Nephron progenitor cell (in vitro differentiated cells): ENCODE measurements at regions not wholly inside any gene's neighbourhood (a gene's known extent, or its start where the extent isn't known, plus 50 kb on each side); places are given as distances from the start of the nearest gene placed in this dataset.

Source experiments
- DNase-seq: peaks from one replicate; pipeline ENCODE4 v3.0.0; 2021
- H3K27ac Mint-ChIP-seq: 2 replicates; pipeline ENCODE4 v1.8.0; 2021; ENCODE audit warnings: mild to moderate bottlenecking, moderate library complexity, mixed read lengths
- H3K27me3 Mint-ChIP-seq: 2 replicates; pipeline ENCODE4 v1.8.0; 2021; ENCODE audit warnings: mild to moderate bottlenecking, low read depth, mixed read lengths; ENCODE audit not compliant: poor library complexity
- H3K36me3 Mint-ChIP-seq: 2 replicates; pipeline ENCODE4 v1.8.0; 2021; ENCODE audit warnings: low read depth, mixed read lengths
- H3K4me1 Mint-ChIP-seq: 2 replicates; pipeline ENCODE4 v1.8.0; 2021; ENCODE audit warnings: mixed read lengths
- H3K4me3 Mint-ChIP-seq: 2 replicates; pipeline ENCODE4 v1.8.0; 2021; ENCODE audit warnings: mild to moderate bottlenecking, moderate library complexity, mixed read lengths
- H3K9me3 Mint-ChIP-seq: 2 replicates; pipeline ENCODE4 v1.8.0; 2021; ENCODE audit warnings: mild to moderate bottlenecking, moderate library complexity, mixed read lengths
- TF ChIP-seq, protein P1 (sequence below): fragments of 200-600 bp; sonication (generic); IDR thresholded peaks from 2 replicates; pipeline ENCODE4 v1.5.0; 2021; ENCODE audit warnings: antibody characterized with exemption

DNA sequence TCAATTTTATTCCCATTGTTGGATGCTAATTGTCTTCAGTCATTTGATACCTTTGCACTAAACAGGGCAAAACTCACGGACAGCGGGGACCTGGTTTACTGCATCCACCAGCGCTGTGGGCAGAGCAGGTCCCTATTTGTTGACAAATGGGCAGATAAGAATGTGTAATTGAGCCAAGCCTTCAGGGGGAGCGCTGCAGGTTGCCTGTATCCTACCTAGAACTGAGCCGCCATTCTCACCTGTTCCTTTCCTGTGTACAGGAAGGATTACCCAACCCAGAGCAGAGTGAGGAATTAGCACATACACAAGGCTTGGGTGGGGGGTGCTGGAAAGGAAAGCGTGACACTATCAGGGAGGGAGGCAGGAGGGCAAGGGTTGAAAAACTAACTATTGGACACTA is 89.1 kb upstream of the FOXA2 start:
- H3K27me3 Mint-ChIP-seq, result peaks cover 28% of the 10 kb centered on the region
- no peak overlapping the region for H3K27ac Mint-ChIP-seq
- no peak overlapping the region for H3K4me3 Mint-ChIP-seq

DNA sequence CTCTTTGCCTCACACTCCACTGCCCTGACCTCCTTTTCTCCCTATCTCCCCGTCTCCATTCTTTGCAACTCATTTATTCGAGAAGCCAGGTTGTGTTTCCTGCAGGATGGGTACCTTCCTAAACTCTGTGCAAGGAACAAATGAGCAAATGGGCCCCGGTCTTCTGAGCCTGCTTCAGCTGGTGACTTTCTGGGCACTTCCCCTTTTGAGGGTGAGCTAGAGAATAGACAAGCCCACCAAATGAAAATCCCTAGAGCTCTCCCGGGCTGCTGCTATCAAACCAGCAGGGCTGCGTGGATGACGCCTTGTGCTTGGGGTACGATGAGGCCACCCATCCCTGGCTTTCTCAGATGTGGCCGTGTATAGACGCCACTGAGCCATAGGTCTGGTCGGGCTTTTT is 91.0 kb upstream of the FOXA2 start:
- no peak overlapping the region for H3K27ac Mint-ChIP-seq
- no peaks in the 10 kb centered on the region for H3K36me3 Mint-ChIP-seq
- H3K27me3 Mint-ChIP-seq, result peaks cover 36% of the 10 kb centered on the region
- TF ChIP-seq, protein P1, sequence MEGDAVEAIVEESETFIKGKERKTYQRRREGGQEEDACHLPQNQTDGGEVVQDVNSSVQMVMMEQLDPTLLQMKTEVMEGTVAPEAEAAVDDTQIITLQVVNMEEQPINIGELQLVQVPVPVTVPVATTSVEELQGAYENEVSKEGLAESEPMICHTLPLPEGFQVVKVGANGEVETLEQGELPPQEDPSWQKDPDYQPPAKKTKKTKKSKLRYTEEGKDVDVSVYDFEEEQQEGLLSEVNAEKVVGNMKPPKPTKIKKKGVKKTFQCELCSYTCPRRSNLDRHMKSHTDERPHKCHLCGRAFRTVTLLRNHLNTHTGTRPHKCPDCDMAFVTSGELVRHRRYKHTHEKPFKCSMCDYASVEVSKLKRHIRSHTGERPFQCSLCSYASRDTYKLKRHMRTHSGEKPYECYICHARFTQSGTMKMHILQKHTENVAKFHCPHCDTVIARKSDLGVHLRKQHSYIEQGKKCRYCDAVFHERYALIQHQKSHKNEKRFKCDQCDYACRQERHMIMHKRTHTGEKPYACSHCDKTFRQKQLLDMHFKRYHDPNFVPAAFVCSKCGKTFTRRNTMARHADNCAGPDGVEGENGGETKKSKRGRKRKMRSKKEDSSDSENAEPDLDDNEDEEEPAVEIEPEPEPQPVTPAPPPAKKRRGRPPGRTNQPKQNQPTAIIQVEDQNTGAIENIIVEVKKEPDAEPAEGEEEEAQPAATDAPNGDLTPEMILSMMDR, result no peak
- H3K4me3 Mint-ChIP-seq, result no peak overlapping the region
- peaks cover 9% of the 10 kb centered on the region for H3K9me3 Mint-ChIP-seq
- DNase-seq, result no peak
- H3K4me1 Mint-ChIP-seq, result no peaks in the 10 kb centered on the region

More for the DNA sequence above, 89.1 kb upstream of the FOXA2 start:
- no peaks in the 10 kb centered on the region for H3K36me3 Mint-ChIP-seq
- peaks cover 19% of the 10 kb centered on the region for H3K9me3 Mint-ChIP-seq
- no peak for DNase-seq
- TF ChIP-seq, protein P1, result no peak
- no peaks in the 10 kb centered on the region for H3K4me1 Mint-ChIP-seq

DNA sequence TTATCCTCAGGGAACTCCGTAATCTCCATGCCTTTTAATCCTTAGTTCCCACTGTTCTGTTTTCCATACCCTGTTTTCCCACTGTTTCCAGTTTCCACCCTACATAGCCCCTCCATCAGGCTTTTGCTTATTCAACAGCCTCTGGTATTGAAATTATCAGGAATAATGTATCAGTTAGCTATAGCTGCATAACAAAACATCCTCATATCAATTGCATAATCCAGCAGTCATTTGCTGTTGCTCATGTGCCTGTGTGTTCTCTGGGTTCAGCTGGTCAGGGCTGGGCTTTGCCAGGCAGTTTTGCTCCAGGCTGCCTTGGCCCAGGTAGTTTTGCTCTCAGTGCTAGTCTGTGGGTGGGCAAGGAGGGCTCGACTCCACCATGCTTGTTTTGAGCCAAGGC is 94.3 kb upstream of the FOXA2 start:
- Mint-ChIP-seq H3K4me3 (no peak overlapping the region), H3K36me3 (no peaks in the 10 kb centered on the region), H3K27me3 (peaks cover 40% of the 10 kb centered on the region), H3K27ac (no peak overlapping the region), H3K9me3 (no peaks in the 10 kb centered on the region), H3K4me1 (no peaks in the 10 kb centered on the region)
- DNase-seq, result no peak
- TF ChIP-seq, protein P1, result no peak

DNA sequence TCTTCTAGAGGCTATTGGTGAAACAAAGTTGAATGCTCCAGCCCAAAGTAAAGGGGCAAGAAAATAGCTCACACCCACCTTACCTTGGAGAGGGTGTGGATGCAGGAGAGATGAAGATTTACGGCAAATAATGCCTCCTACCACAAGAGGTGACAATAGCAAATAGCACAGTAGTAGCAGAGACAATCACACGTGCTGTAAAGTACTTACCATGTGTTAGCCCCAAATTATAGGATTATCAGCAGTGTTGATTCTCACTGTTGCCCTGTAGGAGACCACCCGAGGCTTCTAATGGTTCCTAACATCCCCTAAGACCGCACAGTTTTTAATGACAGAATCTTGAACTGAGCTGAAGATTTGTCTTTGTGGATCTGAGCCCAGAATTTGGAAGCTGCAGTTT is 94.8 kb upstream of the FOXA2 start:
- Mint-ChIP-seq H3K27me3 (peaks cover 38% of the 10 kb centered on the region), H3K4me3 (no peak overlapping the region), H3K9me3 (no peaks in the 10 kb centered on the region), H3K36me3 (no peaks in the 10 kb centered on the region), H3K27ac (no peak overlapping the region), H3K4me1 (no peaks in the 10 kb centered on the region)
- TF ChIP-seq, protein P1, result no peak
- no peak for DNase-seq

DNA sequence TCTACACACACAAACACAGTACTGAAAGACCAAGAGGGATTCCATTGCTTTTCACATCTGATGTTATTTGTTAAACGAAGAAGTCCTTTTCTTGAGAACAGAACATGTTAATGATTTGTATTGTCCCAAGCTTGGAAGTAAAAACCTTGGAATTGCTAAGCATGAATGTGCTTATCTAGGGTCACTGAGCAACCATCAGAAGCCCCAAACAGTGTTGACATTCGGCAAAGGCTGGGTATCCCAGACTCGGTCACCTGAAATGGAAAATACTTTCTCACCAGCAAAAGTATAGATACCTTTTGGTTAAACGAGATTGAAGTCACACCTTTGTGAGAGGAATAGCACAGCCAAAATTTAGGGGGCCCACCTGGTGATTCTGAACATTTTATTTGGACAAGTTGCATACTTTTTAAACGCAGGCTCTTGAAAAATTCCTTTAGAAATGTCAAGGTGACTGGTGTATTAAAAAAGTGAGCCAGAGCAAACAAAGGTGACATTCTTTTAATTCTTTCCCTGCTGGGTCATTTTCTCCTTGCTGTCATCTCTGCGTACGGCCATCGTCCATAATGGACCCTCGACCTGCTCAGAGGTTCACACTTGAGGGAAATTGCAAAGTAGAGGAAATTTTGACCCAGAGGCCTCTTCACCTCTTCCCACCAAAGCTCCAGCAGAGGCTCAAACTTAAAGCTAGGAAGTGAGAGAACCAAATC is 95.8 kb upstream of the FOXA2 start:
- H3K27ac Mint-ChIP-seq, result no peak overlapping the region
- no peak for DNase-seq
- H3K4me3 Mint-ChIP-seq, result no peak overlapping the region
- H3K36me3 Mint-ChIP-seq, result no peaks in the 10 kb centered on the region
- TF ChIP-seq, protein P1, result no peak
- peaks cover 41% of the 10 kb centered on the region for H3K27me3 Mint-ChIP-seq
- no peaks in the 10 kb centered on the region for H3K4me1 Mint-ChIP-seq
- no peaks in the 10 kb centered on the region for H3K9me3 Mint-ChIP-seq

DNA sequence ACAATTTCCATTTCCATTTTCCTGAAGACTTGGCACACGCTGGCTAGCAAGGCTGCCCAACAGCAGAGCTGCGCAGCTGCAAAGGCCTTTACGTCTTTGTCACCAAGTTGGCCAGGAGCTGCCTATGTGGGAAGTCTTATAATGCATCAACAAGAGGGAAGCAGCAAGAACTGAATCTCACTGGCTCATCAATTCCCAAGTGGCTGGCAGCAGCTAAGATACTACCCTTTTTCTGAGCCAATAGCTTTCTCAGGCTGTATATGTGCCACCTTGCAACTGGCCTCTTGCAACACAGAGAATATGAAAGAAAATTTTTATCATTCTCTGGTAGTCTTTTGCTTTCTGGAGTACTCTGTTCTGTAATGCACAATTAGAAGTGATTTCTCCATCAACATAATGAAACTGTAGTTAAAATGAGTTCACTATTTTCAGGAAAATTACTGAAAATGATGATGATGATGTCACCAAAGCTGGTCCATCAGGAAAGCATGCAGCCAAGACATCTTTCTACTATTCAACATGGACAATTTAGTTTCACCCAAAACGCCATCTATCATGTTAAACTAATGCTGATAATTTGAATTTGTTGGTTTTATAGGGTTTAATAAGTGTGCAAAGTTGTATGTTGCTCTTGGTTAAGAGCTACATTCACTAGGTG is 97.3 kb upstream of the FOXA2 start:
- H3K27me3 Mint-ChIP-seq, result peaks cover 46% of the 10 kb centered on the region

More for the DNA sequence above, 97.3 kb upstream of the FOXA2 start:
- peaks cover 4% of the 10 kb centered on the region for H3K9me3 Mint-ChIP-seq
- H3K27ac Mint-ChIP-seq, result no peak overlapping the region
- no peaks in the 10 kb centered on the region for H3K36me3 Mint-ChIP-seq
- TF ChIP-seq, protein P1, result no peak
- DNase-seq, result no peak
- H3K4me3 Mint-ChIP-seq, result no peak overlapping the region
- peaks cover 4% of the 10 kb centered on the region for H3K4me1 Mint-ChIP-seq
